ENCODE measurements at regions not wholly inside any gene's neighbourhood (a gene's known extent, or its start where the extent isn't known, plus 50 kb on each side); places are given as distances from the start of the nearest gene placed in this dataset.
A peak's percentile ranks its signal among the peaks of the same experiment; 100 is the strongest.

DNA sequence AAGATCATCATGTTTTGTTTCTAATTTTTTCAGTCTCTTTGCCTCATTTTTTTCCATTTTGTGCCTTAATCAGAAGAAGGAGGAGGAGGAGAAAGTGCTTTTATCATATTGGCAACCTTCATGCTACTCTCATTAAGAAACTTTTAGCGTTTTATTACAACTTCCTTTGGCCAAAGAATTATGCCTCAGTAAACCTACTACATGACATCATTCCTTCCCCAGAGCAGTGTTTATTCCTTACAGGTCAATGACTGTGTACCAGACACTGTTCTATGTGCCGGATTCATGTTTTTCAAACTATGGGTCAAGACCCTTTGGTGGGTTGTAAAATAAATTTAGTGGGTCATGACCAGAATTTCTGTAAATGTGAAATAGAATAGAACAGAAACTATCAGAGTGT lies 110.4 kb downstream of the SLC30A10 start:
- TF ChIP-seq, protein P1, sequence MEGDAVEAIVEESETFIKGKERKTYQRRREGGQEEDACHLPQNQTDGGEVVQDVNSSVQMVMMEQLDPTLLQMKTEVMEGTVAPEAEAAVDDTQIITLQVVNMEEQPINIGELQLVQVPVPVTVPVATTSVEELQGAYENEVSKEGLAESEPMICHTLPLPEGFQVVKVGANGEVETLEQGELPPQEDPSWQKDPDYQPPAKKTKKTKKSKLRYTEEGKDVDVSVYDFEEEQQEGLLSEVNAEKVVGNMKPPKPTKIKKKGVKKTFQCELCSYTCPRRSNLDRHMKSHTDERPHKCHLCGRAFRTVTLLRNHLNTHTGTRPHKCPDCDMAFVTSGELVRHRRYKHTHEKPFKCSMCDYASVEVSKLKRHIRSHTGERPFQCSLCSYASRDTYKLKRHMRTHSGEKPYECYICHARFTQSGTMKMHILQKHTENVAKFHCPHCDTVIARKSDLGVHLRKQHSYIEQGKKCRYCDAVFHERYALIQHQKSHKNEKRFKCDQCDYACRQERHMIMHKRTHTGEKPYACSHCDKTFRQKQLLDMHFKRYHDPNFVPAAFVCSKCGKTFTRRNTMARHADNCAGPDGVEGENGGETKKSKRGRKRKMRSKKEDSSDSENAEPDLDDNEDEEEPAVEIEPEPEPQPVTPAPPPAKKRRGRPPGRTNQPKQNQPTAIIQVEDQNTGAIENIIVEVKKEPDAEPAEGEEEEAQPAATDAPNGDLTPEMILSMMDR (IDR thresholded peaks at IDR 0.05; ENCODE audit: low read depth, low read length, missing control alignments), result no peak
- no peak overlapping the region for H3K4me3 ChIP-seq (replicated peaks; ENCODE audit: low read depth, low read length)
- DNase-seq (ENCODE audit: extremely low read depth, low read depth), result no peak

DNA sequence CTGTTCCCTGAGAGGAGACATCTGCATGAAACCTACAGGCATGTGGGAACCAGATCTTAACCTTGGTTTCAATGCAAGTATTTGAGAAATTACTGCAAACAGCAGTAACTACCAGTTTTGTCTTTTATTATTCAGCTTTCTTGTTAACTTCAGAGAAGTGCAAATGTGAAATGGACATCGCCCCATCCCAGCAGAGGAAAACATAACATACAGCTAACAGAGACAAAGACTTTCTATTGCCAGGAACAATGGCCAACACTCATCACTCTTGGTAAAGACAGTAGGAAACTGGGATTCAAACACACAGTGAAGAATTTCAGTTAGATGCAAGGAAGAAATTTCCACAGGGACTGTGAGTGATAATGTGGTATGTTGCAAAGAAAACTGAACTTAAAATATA lies 115.1 kb downstream of the SLC30A10 start:
- H3K4me3 ChIP-seq (replicated peaks; ENCODE audit: low read depth, low read length), result no peak overlapping the region
- TF ChIP-seq, protein P1 (IDR thresholded peaks at IDR 0.05; ENCODE audit: low read depth, low read length, missing control alignments), result no peak

DNA sequence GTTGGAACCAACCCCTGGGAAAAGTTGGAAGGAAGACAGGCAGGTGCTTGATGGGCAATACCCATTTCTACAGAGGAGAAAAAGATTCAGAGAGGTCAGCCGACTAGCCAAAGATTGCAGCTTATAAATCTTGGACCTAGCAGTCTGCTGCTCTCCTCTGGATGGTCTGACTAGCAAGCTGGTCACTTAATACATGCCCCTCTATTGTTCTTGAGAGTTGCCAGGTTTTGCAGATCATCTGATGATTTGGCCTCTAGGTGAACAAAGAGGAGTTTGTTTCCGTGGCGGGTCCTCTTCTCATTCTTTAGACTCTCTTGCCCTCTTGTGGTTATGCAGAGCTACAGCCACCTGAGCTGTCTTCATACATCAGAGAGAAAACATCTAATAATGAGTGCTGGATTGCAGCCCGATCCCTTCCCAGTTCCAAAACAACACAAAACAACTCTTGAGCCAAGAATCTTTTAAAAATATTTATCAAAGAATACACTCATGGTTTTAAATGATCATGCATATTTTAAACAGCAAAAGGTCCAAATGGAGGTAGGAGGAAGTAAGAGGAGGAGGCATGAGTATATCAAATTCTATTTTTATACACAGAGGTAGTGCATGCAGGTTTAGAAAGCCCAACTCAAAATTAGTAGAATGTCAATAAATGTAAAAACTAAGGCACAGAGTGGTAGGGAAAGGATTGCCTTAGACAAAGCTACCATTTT lies 115.7 kb downstream of the SLC30A10 start:
- no peak overlapping the region for H3K4me3 ChIP-seq (replicated peaks; ENCODE audit: low read depth, low read length)
- DNase-seq (ENCODE audit: extremely low read depth, low read depth), result no peak
- TF ChIP-seq, protein P1 (IDR thresholded peaks at IDR 0.05; ENCODE audit: low read depth, low read length, missing control alignments), result peak; percentile 89

More for the DNA sequence above, 115.1 kb downstream of the SLC30A10 start:
- no peak for DNase-seq (ENCODE audit: extremely low read depth, low read depth)

DNA sequence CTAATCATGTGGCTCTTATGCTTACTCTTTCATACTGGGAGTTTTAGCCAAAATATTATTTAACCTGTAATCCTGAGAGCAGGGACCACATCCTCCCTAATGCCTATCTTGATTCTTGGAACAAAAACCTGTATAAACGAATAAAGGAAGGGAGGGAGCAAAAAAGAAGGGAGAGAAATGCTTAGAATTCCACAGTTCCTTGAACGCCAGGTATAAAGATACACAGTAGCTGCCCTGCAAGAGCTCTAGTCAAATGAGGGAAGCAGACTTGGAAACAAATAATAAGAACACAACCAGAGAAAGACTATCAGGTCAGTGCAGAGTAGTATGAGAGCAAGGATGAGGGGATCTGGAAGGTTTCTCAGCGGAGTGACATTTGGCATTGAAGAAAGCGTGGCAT lies 116.3 kb downstream of the SLC30A10 start:
- TF ChIP-seq, protein P1 (IDR thresholded peaks at IDR 0.05; ENCODE audit: low read depth, low read length, missing control alignments), result no peak
- H3K4me3 ChIP-seq (replicated peaks; ENCODE audit: low read depth, low read length), result no peak overlapping the region
- DNase-seq (ENCODE audit: extremely low read depth, low read depth), result no peak

DNA sequence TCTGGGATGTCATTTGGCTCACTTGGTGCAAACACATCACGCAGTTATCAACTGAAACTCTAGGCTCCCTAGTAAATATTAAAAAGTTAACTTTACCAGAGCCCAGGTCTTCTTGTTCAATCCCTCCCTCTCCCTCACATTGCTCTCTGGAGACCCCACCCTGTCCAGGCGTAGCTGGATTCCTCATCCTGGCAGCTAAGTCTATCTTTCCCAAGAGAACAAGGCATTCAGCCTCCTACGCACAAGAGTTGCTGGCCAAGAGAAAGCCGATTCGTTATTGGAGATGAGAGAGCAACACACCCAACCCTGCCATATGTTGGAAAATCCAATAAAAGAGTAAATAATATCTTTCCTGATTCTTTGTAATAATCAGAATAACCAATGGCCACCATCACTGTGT lies 117.9 kb downstream of the SLC30A10 start:
- H3K4me3 ChIP-seq (replicated peaks; ENCODE audit: low read depth, low read length), result no peak overlapping the region

DNA sequence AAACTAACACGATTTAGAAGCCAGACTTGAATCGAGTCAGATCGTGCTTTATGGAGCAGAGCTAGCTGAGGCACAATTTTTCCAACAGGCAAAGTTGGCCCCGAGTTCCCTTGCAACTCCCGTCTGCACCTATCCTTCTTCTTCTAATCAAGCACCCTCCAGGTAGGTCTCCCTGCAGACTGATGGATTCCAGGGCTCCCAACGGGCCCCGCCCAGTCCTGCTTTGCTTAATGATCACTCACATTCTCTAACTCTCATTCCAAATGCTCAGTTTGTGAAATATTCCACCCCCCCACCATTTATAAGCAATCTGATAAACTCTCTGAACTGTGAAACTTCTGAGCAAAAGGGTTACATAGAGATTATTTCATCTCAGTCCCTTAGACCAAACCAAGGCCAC lies 119.6 kb downstream of the SLC30A10 start:
- TF ChIP-seq, protein P1 (IDR thresholded peaks at IDR 0.05; ENCODE audit: low read depth, low read length, missing control alignments), result no peak
- H3K4me3 ChIP-seq (replicated peaks; ENCODE audit: low read depth, low read length), result no peak overlapping the region
- no peak for DNase-seq (ENCODE audit: extremely low read depth, low read depth)

More for the DNA sequence above, 117.9 kb downstream of the SLC30A10 start:
- DNase-seq (ENCODE audit: extremely low read depth, low read depth), result no peak
- TF ChIP-seq, protein P1 (IDR thresholded peaks at IDR 0.05; ENCODE audit: low read depth, low read length, missing control alignments), result no peak

DNA sequence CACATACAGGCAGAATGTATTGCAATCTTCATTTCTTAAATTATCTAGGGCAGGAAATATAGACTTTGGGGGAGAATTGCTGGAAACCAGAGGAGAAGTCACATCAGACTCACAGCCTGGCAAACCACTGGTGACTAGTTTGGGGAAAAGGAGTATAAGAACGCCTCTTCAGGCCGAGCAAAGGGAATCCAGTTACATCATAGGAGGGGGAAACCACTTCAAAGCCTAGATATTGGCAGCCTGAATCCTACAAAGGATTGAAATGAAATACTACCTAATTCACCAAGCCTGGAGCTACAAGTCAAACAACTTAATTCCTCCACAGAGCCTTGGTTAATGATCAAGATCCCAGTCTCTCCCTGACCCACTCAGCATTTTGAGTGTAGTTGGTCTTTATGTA lies 121.7 kb downstream of the SLC30A10 start:
- H3K4me3 ChIP-seq (replicated peaks; ENCODE audit: low read depth, low read length), result no peak overlapping the region
- TF ChIP-seq, protein P1 (IDR thresholded peaks at IDR 0.05; ENCODE audit: low read depth, low read length, missing control alignments), result no peak
- no peak for DNase-seq (ENCODE audit: extremely low read depth, low read depth)

Data from HFF-Myc (cell line).